Gastroesophageal sphincter (tissue), 4 donors: ENCODE measurements at regions not wholly inside any gene's neighbourhood (a gene's known extent, or its start where the extent isn't known, plus 50 kb on each side); places are given as distances from the start of the nearest gene placed in this dataset.

Experiments used
- ATAC-seq: fragments of 150-250 bp; one replicate; pipeline ENCODE4 v1.9.1; 2016; ENCODE audit warnings: mild to moderate bottlenecking, moderate library complexity
- H3K27ac ChIP-seq, 4 donors: fragments of 200-600 bp; sonication (generic) in 3 of 4; 1 replicate in 3 of 4; 2 replicates in 1 of 4; pipeline ENCODE4 v1.5.1; 2016 to 2019
- H3K27me3 ChIP-seq: fragments of 200-600 bp; sonication (generic); one replicate; pipeline ENCODE4 v1.5.1; 2019
- H3K36me3 ChIP-seq, 2 donors: fragments of 200-600 bp; sonication (generic); one replicate each; pipeline ENCODE4 v1.5.1; 2019; ENCODE audit warnings: control low read depth in 1 of 2
- H3K4me1 ChIP-seq, 3 donors: fragments of 200-600 bp; sonication (generic); 1 replicate in 2 of 3; 2 replicates in 1 of 3; pipeline ENCODE4 v1.5.1; 2016 to 2019; ENCODE audit warnings: control low read depth in 2 of 3
- H3K4me3 ChIP-seq, 2 donors: fragments of 200-600 bp; sonication (generic); one replicate each; pipeline ENCODE4 v1.5.1; 2019; ENCODE audit warnings: mild to moderate bottlenecking in 1 of 2, moderate library complexity in 1 of 2
- H3K9me3 ChIP-seq, 3 donors: fragments of 200-600 bp; sonication (generic); one replicate each; pipeline ENCODE4 v1.5.1; 2017 to 2019; ENCODE audit warnings: control low read depth in 2 of 3
- CTCF ChIP-seq, 4 experiments: fragments of 200-600 bp in 2 of 4; fragments of 450-650 bp in 2 of 4; sonication (generic) in 1 of 4; IDR thresholded peaks; one replicate each; pipeline ENCODE4 v1.5.1; 2017 to 2019; ENCODE audit warnings: antibody characterized with exemption in 4 of 4, mild to moderate bottlenecking in 2 of 4, moderate library complexity in 2 of 4
- EP300 ChIP-seq: sonication (generic); formaldehyde crosslinking; IDR thresholded peaks from one replicate; pipeline ENCODE4 v1.6.1; 2017; ENCODE audit warnings: antibody characterized with exemption, mild to moderate bottlenecking
- POLR2A ChIP-seq, 2 donors: fragments of 450-650 bp; IDR thresholded peaks; one replicate each; pipeline ENCODE4 v1.6.1; 2017; ENCODE audit warnings: antibody characterized with exemption in 2 of 2, mild to moderate bottlenecking in 2 of 2, moderate library complexity in 1 of 2
- POLR2AphosphoS5 ChIP-seq: sonication (generic); formaldehyde crosslinking; IDR thresholded peaks from one replicate; pipeline ENCODE4 v1.6.1; 2017; ENCODE audit warnings: antibody characterized with exemption
- WGBS, 2 donors: methylation state at CpG; one replicate each; pipeline ENCODE4 v1.1.5; 2018; ENCODE audit warnings: low coverage in 1 of 2; 5-methylcytosine and 5-hydroxymethylcytosine counted together

- WGBS, 2 donors = 34 to 56% methylated on average over 4 of the region's 4 CpGs
- H3K27me3 ChIP-seq = no peaks in the 10 kb centered on the region
Measured at GRCh38 chr18:65622436-65622835, 128.4 kb upstream of the CDH7 start.

GRCh38 chr18:65620076-65620696, 130.6 kb upstream of the CDH7 start:
- no peak overlapping the region for H3K4me3 ChIP-seq
- no peaks in the 10 kb centered on the region for H3K36me3 ChIP-seq
- TF ChIP-seq CTCF (IDR thresholded peaks at IDR 0.05) (no peak), POLR2AphosphoS5 (no peak), EP300 (no peak), POLR2A (IDR thresholded peaks at IDR 0.05) (no peak)
- H3K27me3 ChIP-seq = no peaks in the 10 kb centered on the region
- H3K4me1 ChIP-seq = no peaks in the 10 kb centered on the region
- ATAC-seq = no peak
- 98 to 100% methylated on average over 2 to 7 of the region's 9 CpGs for WGBS, 2 donors
- H3K27ac ChIP-seq = no peak overlapping the region
- H3K9me3 ChIP-seq = no peaks in the 10 kb centered on the region

More at GRCh38 chr18:65622436-65622835, 128.4 kb upstream of the CDH7 start:
- H3K4me1 ChIP-seq = no peaks in the 10 kb centered on the region
- no peaks in the 10 kb centered on the region for H3K9me3 ChIP-seq
- no peak overlapping the region for H3K27ac ChIP-seq
- no peaks in the 10 kb centered on the region for H3K36me3 ChIP-seq
- no peak for ATAC-seq
- H3K4me3 ChIP-seq = no peak overlapping the region
- TF ChIP-seq CTCF (IDR thresholded peaks at IDR 0.05) = no peak
- TF ChIP-seq POLR2AphosphoS5 = no peak
- TF ChIP-seq EP300 = no peak
- TF ChIP-seq POLR2A (IDR thresholded peaks at IDR 0.05) = no peak

GRCh38 chr18:65610939-65611338, 139.9 kb upstream of the CDH7 start:
- ATAC-seq = no peak
- Histone ChIP-seq H3K9me3 (no peaks in the 10 kb centered on the region), H3K36me3 (no peaks in the 10 kb centered on the region), H3K27me3 (no peaks in the 10 kb centered on the region), H3K4me1 (no peaks in the 10 kb centered on the region), H3K4me3 (no peak overlapping the region), H3K27ac (no peak overlapping the region)
- TF ChIP-seq POLR2A (IDR thresholded peaks at IDR 0.05) (no peak), EP300 (no peak), CTCF (IDR thresholded peaks at IDR 0.05) (no peak), POLR2AphosphoS5 (no peak)
- WGBS, 2 donors = 40 to 52% methylated on average over 3 of the region's 3 CpGs

- Histone ChIP-seq H3K27ac (no peak overlapping the region), H3K9me3 (no peaks in the 10 kb centered on the region), H3K4me1 (no peaks in the 10 kb centered on the region), H3K4me3 (no peak overlapping the region), H3K27me3 (no peaks in the 10 kb centered on the region), H3K36me3 (no peaks in the 10 kb centered on the region)
- WGBS, 2 donors = 88 to 100% methylated on average over 1 of the region's 1 CpG
- no peak for ATAC-seq
- TF ChIP-seq EP300 (no peak), CTCF (IDR thresholded peaks at IDR 0.05) (no peak), POLR2AphosphoS5 (no peak), POLR2A (IDR thresholded peaks at IDR 0.05) (no peak)
Measured at GRCh38 chr18:65608471-65608870, 142.3 kb upstream of the CDH7 start.

GRCh38 chr18:65607161-65607560, 143.7 kb upstream of the CDH7 start:
- Histone ChIP-seq H3K36me3 (no peaks in the 10 kb centered on the region), H3K4me3 (no peak overlapping the region), H3K9me3 (no peaks in the 10 kb centered on the region), H3K27me3 (no peaks in the 10 kb centered on the region), H3K27ac (no peak overlapping the region), H3K4me1 (no peaks in the 10 kb centered on the region)
- no peak for ATAC-seq
- TF ChIP-seq POLR2AphosphoS5 = no peak
- TF ChIP-seq CTCF (IDR thresholded peaks at IDR 0.05) = no peak
- TF ChIP-seq EP300 = no peak
- TF ChIP-seq POLR2A (IDR thresholded peaks at IDR 0.05) = no peak
- WGBS, 2 donors = 80 to 85% methylated on average over 3 of the region's 3 CpGs
